ENCODE measurements at regions not wholly inside any gene's neighbourhood (a gene's known extent, or its start where the extent isn't known, plus 50 kb on each side); places are given as distances from the start of the nearest gene placed in this dataset.

- TF ChIP-seq CTCF (conservative IDR thresholded peaks at IDR 0.05; ENCODE audit: low read length) (no peak), EZH2phosphoT487 (IDR thresholded peaks at IDR 0.05; ENCODE audit: borderline replicate concordance, low read depth, low read length) (no peak)
These were observed 509.6 kb upstream of the FAM241A start for GRCh38 chr4:111635646-111636045.

Data from OCI-LY7 (cell line).